Stimulated activated CD8-positive, alpha-beta memory T cell treated with anti-CD3 and anti-CD28 coated beads, Interleukin-4, amount 100 ng/mL, for 1 hour (primary cell): ENCODE measurements at regions not wholly inside any gene's neighbourhood (a gene's known extent, or its start where the extent isn't known, plus 50 kb on each side); places are given as distances from the start of the nearest gene placed in this dataset.
"Not testable (repeated sequence)": the region's sequence is repeated elsewhere in the genome, so short reads cannot be mapped to it uniquely, and the experiment has no call there.

Experiments used
- DNase-seq, 2 donors: peaks; one replicate each; pipeline ENCODE4 v3.0.0-alpha.2; 2020; ENCODE audit warnings: low read depth in 2 of 2, low spot score in 1 of 2

- DNase-seq: no peak
Observed at GRCh38 chr1:98294127-98294526, 367.4 kb upstream of the SNX7 start.

DNA sequence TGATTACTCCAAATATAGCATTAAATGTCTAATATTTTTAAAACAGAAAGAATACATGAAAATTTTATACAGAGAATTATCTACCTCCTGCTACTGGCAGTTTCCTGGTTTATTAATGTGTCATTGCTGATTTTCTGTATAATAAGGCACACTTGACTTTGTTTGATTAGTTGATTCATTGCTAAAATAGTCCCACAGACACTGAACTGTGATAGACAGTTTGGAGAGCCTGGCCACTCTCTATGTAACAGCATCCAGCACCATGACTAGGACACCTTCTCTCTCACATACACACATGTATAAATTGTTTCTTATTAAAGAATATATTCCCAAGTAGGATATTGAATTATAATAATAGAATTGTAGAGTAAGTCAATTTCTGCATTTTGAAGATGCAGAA, 368.5 kb upstream of the SNX7 start:
- DNase-seq: no peak

- DNase-seq: no peak
Observed at GRCh38 chr1:98289311-98289710, 368.5 kb upstream of the DPYD start.

DNA sequence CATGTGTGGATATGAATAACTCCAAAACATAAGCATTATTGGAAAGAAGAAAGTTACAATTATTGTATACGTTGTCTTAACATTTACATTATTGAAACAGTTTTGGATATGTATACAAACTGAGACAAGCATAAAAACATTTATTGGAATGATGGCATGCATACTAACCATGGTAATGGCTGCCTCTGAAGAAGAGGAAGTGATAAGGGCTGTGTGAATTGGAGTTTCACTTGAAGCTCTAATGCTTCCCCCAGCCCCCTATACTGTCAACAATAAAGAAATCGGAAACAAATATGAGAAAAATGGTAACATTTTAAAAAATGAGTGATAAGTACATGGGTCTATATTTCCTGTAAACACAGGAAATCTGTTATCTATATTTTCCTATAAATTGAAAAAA, 367.7 kb upstream of the DPYD start:
- no peak for DNase-seq

- no peak for DNase-seq
Observed at GRCh38 chr1:98287626-98288025, 366.8 kb upstream of the DPYD start.

GRCh38 chr1:98286656-98287055, 365.8 kb upstream of the DPYD start:
- DNase-seq: no peak

- DNase-seq: not testable (repeated sequence)
Observed at GRCh38 chr1:98285286-98285685, 364.5 kb upstream of the DPYD start.

GRCh38 chr1:98280049-98280448, 359.2 kb upstream of the DPYD start:
- no peak for DNase-seq

GRCh38 chr1:98278055-98278454, 357.2 kb upstream of the DPYD start:
- no peak for DNase-seq

GRCh38 chr1:98277118-98277517, 356.3 kb upstream of the DPYD start:
- DNase-seq: no peak

DNA sequence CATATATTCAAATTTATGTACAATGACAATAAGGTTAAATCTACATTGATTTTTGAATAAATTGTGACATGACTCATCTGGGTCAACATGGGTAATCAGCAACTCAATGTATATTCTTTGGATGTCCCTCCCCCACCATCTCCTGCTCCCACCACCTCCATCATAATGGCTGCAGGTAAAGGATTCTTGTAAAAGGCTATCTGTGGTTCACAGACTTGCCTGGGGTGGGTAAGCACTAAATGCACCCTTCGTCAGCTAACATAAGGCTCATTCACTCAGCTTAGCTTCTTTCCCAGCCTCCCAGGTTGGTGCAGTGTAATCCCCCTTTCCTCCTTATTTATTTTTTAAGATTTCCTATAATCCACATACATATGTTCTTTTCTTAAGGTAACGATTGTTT, 355.7 kb upstream of the DPYD start:
- no peak for DNase-seq

- no peak for DNase-seq
Observed at GRCh38 chr1:98268316-98268715, 347.5 kb upstream of the DPYD start.

DNA sequence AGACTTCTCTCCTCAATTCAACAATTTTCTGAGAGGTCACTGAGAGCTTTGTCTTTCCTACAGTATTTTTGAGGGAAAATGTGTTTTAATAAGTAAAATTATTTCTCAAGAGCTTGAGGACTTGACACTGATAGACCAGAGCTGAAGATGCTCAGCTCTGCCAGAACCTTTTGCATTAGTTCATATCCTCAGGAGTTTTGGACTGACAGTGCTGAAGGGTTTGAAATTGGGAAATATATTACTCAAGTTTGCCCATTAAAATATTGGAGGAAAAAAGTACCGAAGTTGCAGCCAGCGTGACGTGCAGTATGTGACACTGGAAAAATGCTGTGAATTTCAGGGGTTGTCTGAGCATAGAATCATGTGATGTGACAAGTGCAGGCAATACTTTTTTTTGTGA, 346.6 kb upstream of the DPYD start:
- DNase-seq: no peak

GRCh38 chr1:98264727-98265126, 343.9 kb upstream of the DPYD start:
- DNase-seq: no peak

- no peak for DNase-seq
Observed at GRCh38 chr1:98260839-98261238, 340.0 kb upstream of the DPYD start.

GRCh38 chr1:98260412-98260811, 339.6 kb upstream of the DPYD start:
- no peak for DNase-seq

DNA sequence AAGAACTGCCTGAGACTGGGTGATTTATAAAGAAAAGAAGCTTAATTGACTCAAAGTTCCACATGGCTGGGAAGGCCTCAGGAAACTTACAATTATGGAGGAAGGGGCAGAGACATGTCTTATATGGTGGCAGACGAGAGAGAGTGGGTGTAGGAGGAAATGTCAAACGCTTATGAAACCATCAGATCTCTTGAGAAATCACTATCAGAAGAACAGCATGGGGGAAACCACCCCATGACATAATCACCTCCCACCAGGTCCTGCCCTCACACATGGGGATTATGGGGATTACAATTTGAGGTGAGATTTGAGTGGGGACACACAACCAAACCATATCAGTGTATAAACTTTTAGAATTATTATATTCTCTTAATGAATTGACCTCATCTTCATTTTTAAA, 335.9 kb upstream of the DPYD start:
- DNase-seq: no peak

DNA sequence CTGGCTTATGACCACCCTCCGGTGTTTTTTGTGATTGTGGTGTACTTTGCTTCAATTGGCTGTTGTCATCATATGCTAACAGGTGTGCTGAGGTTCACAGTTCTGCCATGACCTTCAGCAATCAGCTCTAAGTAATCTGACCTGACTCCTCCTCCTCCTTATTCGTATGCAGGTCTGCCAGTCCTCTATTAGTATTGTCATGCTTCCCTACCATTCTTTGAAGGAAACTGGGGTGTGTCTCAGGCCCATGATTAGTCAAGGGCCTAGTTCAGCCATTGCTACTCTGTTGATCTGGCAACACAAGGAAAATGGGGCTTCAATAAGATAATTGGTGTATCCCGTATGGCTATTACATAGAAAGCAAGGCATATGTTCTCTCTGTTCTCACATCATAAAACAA, 332.3 kb upstream of the DPYD start:
- no peak for DNase-seq

DNA sequence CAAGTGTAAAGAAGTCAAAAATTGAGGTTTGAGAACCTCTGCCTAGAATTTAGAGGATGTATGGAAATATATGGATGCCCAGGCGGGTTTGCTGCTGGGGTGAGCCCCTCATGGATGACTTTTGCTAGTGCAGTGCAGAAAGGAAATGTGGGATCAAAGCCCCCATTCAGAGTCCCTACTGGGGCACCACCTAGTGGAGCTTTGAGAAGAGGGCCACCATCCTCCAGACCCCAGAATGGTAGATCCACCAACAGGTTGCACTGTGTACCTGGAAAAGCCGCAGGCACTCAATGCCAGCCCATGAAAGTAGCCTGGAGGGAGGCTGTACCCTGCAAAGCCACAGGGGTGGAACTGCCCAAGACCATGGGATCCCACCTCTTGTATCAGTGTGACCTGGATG, 330.7 kb upstream of the DPYD start:
- DNase-seq: no peak

- no peak for DNase-seq
Observed at GRCh38 chr1:98232678-98233077, 311.8 kb upstream of the DPYD start.

DNA sequence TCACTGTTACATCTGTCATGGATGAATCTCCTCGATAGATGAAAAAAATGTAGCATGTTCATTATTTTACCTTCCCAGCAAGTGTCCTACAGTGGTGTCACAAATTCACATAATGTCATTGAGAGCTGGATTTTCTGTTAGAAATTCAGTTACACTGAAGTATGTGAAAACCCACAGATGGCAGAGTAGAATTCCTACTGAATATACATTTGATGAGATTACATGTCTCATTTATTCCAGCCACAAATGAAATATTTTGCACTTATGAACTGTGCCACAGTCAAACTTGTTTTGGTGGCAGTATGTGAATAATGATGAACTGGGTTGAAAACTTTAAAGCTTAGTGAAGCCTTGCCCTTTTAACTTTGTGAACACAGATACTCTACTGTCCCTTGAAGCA, 301.9 kb upstream of the DPYD start:
- DNase-seq: no peak

DNA sequence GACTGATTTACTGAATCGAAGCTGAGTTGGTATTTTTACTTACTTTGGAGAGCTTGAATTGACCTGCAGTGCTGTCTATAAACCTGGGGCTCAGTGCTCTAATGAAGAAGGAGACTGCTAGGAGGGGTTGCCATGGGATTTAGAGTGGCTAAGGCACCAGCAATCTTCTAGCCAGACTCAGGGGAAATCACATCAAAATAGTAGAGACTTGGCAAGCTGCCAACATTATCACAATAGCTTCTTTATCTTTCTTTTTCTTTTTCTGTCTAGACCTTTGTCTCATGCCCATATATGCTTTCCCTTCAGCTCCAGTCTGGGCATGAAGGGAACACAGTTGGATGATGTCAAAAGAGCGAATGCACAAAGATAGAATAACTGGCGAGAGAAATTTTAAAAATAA, 301.1 kb upstream of the DPYD start:
- no peak for DNase-seq

GRCh38 chr1:98217601-98218000, 296.8 kb upstream of the DPYD start:
- DNase-seq: no peak

DNA sequence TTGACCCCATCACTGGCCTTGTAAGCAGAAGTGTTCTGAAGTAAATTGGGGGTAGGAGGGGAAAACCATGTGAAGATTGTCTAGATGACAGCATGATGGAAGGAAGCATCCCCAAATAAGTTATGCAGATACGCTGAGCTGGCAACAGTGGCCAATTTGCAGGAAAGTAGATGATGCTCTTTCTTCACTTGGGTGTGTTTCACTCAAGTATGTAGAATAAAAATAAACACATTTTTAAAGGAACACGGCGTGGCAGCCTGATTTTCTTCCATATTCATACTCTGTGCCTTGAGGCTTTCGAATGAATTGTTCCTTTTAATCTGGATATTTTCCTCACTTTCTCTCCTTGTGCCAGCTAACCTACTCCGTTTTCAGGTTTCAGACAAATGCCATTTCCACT, 295.5 kb upstream of the DPYD start:
- DNase-seq: no peak
